ENCODE measurements at regions not wholly inside any gene's neighbourhood (a gene's known extent, or its start where the extent isn't known, plus 50 kb on each side); places are given as distances from the start of the nearest gene placed in this dataset.

GRCh38 chr14:84036840-84037239 is 1493.1 kb upstream of the FLRT2 start:
- TF ChIP-seq EZH2 (IDR thresholded peaks at IDR 0.05) (no peak), POLR2AphosphoS5 (IDR thresholded peaks at IDR 0.05; ENCODE audit: borderline replicate concordance, low read depth, low read length) (peak; percentile 55; the same call in 1 of the 2 replicates)
